ENCODE measurements at regions not wholly inside any gene's neighbourhood (a gene's known extent, or its start where the extent isn't known, plus 50 kb on each side); places are given as distances from the start of the nearest gene placed in this dataset.

- TF ChIP-seq POLR2A (IDR thresholded peaks at IDR 0.05; ENCODE audit: low read length) (no peak), GATA1 (IDR thresholded peaks at IDR 0.05; ENCODE audit: low read depth, low read length) (no peak)
Measured at GRCh38 chr1:244235157-244235556, 184.1 kb downstream of the ZBTB18 start.

Data from erythroblast (primary cell).